Right cardiac atrium (tissue), 5 donors: ENCODE measurements at regions not wholly inside any gene's neighbourhood (a gene's known extent, or its start where the extent isn't known, plus 50 kb on each side); places are given as distances from the start of the nearest gene placed in this dataset.
A peak's percentile ranks its signal among the peaks of the same experiment; 100 is the strongest.
"Not testable (repeated sequence)": the region's sequence is repeated elsewhere in the genome, so short reads cannot be mapped to it uniquely, and the experiment has no call there.

Experiments used
- ATAC-seq, 2 donors: fragments of 200-7000 bp; cut with Tn5 transposase; one replicate each; pipeline versions ENCODE4 v1.8.0 to v1.9.1; 2020; ENCODE audit warnings: moderate library complexity in 2 of 2, mild to moderate bottlenecking in 1 of 2
- DNase-seq, 3 donors: peaks; one replicate each; pipeline ENCODE4 v3.0.0-alpha.2; 2020
- H3K27ac ChIP-seq: one replicate; pipeline ENCODE4 v1.5.1; 2013; ENCODE audit warnings: mild to moderate bottlenecking, low read length, control low read depth, moderate library complexity
- H3K27me3 ChIP-seq: one replicate; pipeline ENCODE4 v1.6.1; 2013; ENCODE audit not compliant: control insufficient read depth, insufficient read depth
- H3K4me1 ChIP-seq: one replicate; pipeline ENCODE4 v1.6.1; 2013; ENCODE audit warnings: low read length; ENCODE audit not compliant: control insufficient read depth, insufficient read depth
- H3K4me3 ChIP-seq: one replicate; pipeline ENCODE4 v1.5.1; 2013; ENCODE audit warnings: low read length, control low read depth
- H3K9me3 ChIP-seq: one replicate; pipeline ENCODE4 v1.6.1; 2013; ENCODE audit warnings: low read length; ENCODE audit not compliant: control insufficient read depth
- WGBS: extraction: QIAGEN DNeasy Blood & Tissue Kit; methylation state at CpG from one replicate; pipeline ENCODE4 v1.1.7; 2013; 5-methylcytosine and 5-hydroxymethylcytosine counted together
- intact Hi-C, 4 donors: fragments of 100-400 bp; cut with DNase I; formaldehyde crosslinking; loops; one replicate each; pipeline versions ENCODE4 v1.11.0 to v1.14.0; 2022 to 2023
- donor health status: healthy with polysubstance abuse.
- donor health status: DM: no; HTN: yes; CAD: no.
- donor health status: DM: no; HTN: no; CAD: no.
- donor health status: DM: no; HTN: yes; CAD: no; lungs with severe emphysema.
- donor health status: DM: yes; HTN: yes; CAD: no.

- H3K4me3 ChIP-seq, H3K4me1 ChIP-seq, H3K9me3 ChIP-seq, H3K27ac ChIP-seq, ATAC-seq, H3K27me3 ChIP-seq, intact Hi-C loops: not testable (repeated sequence)
- WGBS: 90% methylated on average over 9 of the region's 9 CpGs
- DNase-seq: peak in 2 of 3 donors; percentile 37 to 41
Measured at GRCh38 chr7:103244865-103245264, 52.4 kb upstream of the PMPCB start.

GRCh38 chr7:103240806-103241205, 56.4 kb upstream of the PMPCB start:
- H3K27ac ChIP-seq: no peak overlapping the region
- WGBS: 29% methylated on average over 6 of the region's 6 CpGs
- intact Hi-C loops: no loop called here

GRCh38 chr7:103235824-103236223, 61.4 kb upstream of the PMPCB start:
- H3K9me3 ChIP-seq, H3K27ac ChIP-seq, ATAC-seq, DNase-seq, H3K4me3 ChIP-seq, intact Hi-C loops, H3K4me1 ChIP-seq, H3K27me3 ChIP-seq: not testable (repeated sequence)
- 88% methylated on average over 3 of the region's 4 CpGs for WGBS

More at GRCh38 chr7:103240806-103241205, 56.4 kb upstream of the PMPCB start:
- Histone ChIP-seq H3K4me1 (no peaks in the 10 kb centered on the region), H3K9me3 (no peaks in the 10 kb centered on the region), H3K4me3 (no peak overlapping the region), H3K27me3 (no peaks in the 10 kb centered on the region)
- ATAC-seq (no peak), DNase-seq (no peak)

GRCh38 chr7:103234877-103235276, 62.4 kb upstream of the PMPCB start:
- DNase-seq, intact Hi-C loops, H3K9me3 ChIP-seq, H3K27me3 ChIP-seq, ATAC-seq, H3K4me1 ChIP-seq, H3K27ac ChIP-seq, H3K4me3 ChIP-seq: not testable (repeated sequence)
- WGBS: 90% methylated on average over 2 of the region's 2 CpGs

GRCh38 chr7:103227787-103228186, 69.4 kb upstream of the PMPCB start:
- H3K27ac ChIP-seq, intact Hi-C loops, H3K9me3 ChIP-seq, H3K4me1 ChIP-seq, DNase-seq, H3K4me3 ChIP-seq, ATAC-seq, H3K27me3 ChIP-seq: not testable (repeated sequence)
- 65% methylated on average over 1 of the region's 1 CpG for WGBS

GRCh38 chr7:103225798-103226197, 71.4 kb upstream of the PMPCB start:
- 75% methylated on average over 1 of the region's 1 CpG for WGBS
- not testable (repeated sequence) for DNase-seq

GRCh38 chr7:103223065-103223464, 74.2 kb upstream of the NAPEPLD start:
- H3K27ac ChIP-seq, H3K27me3 ChIP-seq, DNase-seq, H3K4me3 ChIP-seq, ATAC-seq, H3K4me1 ChIP-seq, intact Hi-C loops, H3K9me3 ChIP-seq: not testable (repeated sequence)
- WGBS: 82% methylated on average over 3 of the region's 3 CpGs

More at GRCh38 chr7:103225798-103226197, 71.4 kb upstream of the PMPCB start:
- H3K27ac ChIP-seq, H3K27me3 ChIP-seq, H3K4me3 ChIP-seq, ATAC-seq, H3K9me3 ChIP-seq, intact Hi-C loops, H3K4me1 ChIP-seq: not testable (repeated sequence)

GRCh38 chr7:103211049-103211448, 62.1 kb upstream of the NAPEPLD start:
- H3K27ac ChIP-seq, H3K4me1 ChIP-seq, H3K27me3 ChIP-seq, ATAC-seq, intact Hi-C loops, DNase-seq, H3K4me3 ChIP-seq, H3K9me3 ChIP-seq: not testable (repeated sequence)
- WGBS: 46% methylated on average over 6 of the region's 6 CpGs

GRCh38 chr7:103199191-103199590, 50.3 kb upstream of the NAPEPLD start:
- H3K4me3 ChIP-seq, ATAC-seq, DNase-seq, H3K27me3 ChIP-seq, H3K4me1 ChIP-seq, H3K9me3 ChIP-seq, intact Hi-C loops, H3K27ac ChIP-seq: not testable (repeated sequence)
- WGBS: 86% methylated on average over 3 of the region's 3 CpGs
